Calu3 (cell line): ENCODE measurements at regions not wholly inside any gene's neighbourhood (a gene's known extent, or its start where the extent isn't known, plus 50 kb on each side); places are given as distances from the start of the nearest gene placed in this dataset.

Experiments used
- BruUV-seq: library from RNA; stranded (reverse); fragments of 400-500 nt; replicated peaks from 2 replicates; lab custom pipeline; 2021; lab: Mats Ljungman, UMichigan
- CTCF ChIA-PET: fragments of 300-600 bp; sonication (Branson Sonifier 250); formaldehyde crosslinking; loops from one replicate; lab custom pipeline; 2022; ENCODE audit warnings: antibody characterized with exemption; lab: Charles Lee
- DNase-seq: peaks from one replicate; pipeline ENCODE4 v3.0.0; 2022
- H3K27ac Mint-ChIP-seq: one replicate; pipeline ENCODE4 v1.8.0; 2022; ENCODE audit warnings: mixed read lengths; ENCODE audit not compliant: unreplicated experiment
- H3K27me3 Mint-ChIP-seq: one replicate; pipeline ENCODE4 v1.8.0; 2022; ENCODE audit warnings: mixed read lengths; ENCODE audit not compliant: unreplicated experiment
- H3K36me3 Mint-ChIP-seq: one replicate; pipeline ENCODE4 v1.8.0; 2022; ENCODE audit warnings: mild to moderate bottlenecking, moderate library complexity, mixed read lengths; ENCODE audit not compliant: insufficient read depth, unreplicated experiment
- H3K4me1 Mint-ChIP-seq: one replicate; pipeline ENCODE4 v1.8.0; 2022; ENCODE audit warnings: mild to moderate bottlenecking, low read depth, mixed read lengths; ENCODE audit not compliant: unreplicated experiment
- H3K4me3 Mint-ChIP-seq: one replicate; pipeline ENCODE4 v1.8.0; 2022; ENCODE audit warnings: mild to moderate bottlenecking, low read depth, moderate library complexity, mixed read lengths; ENCODE audit not compliant: unreplicated experiment
- H3K9me3 Mint-ChIP-seq: one replicate; pipeline ENCODE4 v1.8.0; 2022; ENCODE audit warnings: low read depth, mixed read lengths; ENCODE audit not compliant: unreplicated experiment
- intact Hi-C: fragments of 100-400 bp; cut with micrococcal nuclease; formaldehyde crosslinking; loops from one replicate; pipeline ENCODE4 v1.10.0; 2022; ENCODE audit not compliant: unreplicated experiment
- TF ChIP-seq, protein P1 (sequence below): fragments of 200-600 bp; IDR thresholded peaks from one replicate; pipeline ENCODE4 v1.8.0; 2022; ENCODE audit warnings: antibody characterized with exemption; ENCODE audit not compliant: unreplicated experiment

DNA sequence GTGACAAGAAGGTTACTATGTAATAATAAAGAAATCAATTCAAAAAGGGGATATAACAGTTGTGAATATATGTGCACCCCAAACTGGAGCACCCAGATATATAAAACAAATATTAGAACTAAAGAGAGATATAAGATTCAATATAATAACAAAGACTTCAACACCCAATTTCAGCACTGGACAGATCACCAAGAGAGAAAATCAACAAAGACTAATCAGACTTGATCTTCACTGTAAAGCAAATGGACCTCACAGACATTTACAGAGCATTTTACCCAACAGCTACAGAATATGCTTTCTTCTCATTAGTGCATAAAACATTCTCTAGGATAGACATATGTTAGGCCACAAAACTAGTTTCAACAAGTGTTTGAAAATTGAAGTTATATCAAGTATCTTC lies 287.7 kb downstream of the DSC3 start:
- intact Hi-C loops: no loop called here
- TF ChIP-seq, protein P1, sequence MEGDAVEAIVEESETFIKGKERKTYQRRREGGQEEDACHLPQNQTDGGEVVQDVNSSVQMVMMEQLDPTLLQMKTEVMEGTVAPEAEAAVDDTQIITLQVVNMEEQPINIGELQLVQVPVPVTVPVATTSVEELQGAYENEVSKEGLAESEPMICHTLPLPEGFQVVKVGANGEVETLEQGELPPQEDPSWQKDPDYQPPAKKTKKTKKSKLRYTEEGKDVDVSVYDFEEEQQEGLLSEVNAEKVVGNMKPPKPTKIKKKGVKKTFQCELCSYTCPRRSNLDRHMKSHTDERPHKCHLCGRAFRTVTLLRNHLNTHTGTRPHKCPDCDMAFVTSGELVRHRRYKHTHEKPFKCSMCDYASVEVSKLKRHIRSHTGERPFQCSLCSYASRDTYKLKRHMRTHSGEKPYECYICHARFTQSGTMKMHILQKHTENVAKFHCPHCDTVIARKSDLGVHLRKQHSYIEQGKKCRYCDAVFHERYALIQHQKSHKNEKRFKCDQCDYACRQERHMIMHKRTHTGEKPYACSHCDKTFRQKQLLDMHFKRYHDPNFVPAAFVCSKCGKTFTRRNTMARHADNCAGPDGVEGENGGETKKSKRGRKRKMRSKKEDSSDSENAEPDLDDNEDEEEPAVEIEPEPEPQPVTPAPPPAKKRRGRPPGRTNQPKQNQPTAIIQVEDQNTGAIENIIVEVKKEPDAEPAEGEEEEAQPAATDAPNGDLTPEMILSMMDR: no peak
- no TSS peak for BruUV-seq
- Mint-ChIP-seq H3K27ac (no peak overlapping the region), H3K27me3 (no peaks in the 10 kb centered on the region), H3K36me3 (no peaks in the 10 kb centered on the region), H3K9me3 (no peaks in the 10 kb centered on the region), H3K4me1 (no peaks in the 10 kb centered on the region), H3K4me3 (no peak overlapping the region)
- CTCF ChIA-PET: no interaction called here
- no peak for DNase-seq

DNA sequence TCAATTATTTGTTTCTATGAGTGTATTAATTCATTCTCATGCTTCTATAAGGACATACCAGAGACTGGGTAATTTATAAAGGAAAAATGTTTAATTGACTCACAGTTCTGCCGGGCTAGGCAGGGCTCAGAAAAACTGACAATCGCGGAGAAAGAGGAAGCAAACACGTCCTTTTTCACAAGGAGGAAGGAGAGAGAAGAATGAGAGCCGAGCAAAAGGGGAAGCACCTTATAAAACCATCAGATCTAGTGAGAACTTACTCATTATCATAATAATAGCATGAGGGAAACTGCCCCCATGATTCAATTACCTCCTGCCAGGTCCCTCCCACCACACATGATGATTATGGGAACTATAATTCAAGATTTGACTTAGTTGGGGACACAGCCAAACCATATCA lies 294.0 kb downstream of the DSC3 start:
- no peak for DNase-seq
- BruUV-seq: no TSS peak
- Mint-ChIP-seq H3K4me3 (no peak overlapping the region), H3K4me1 (no peaks in the 10 kb centered on the region), H3K36me3 (no peaks in the 10 kb centered on the region), H3K9me3 (no peaks in the 10 kb centered on the region), H3K27ac (no peak overlapping the region), H3K27me3 (no peaks in the 10 kb centered on the region)
- intact Hi-C loops: no loop called here
- TF ChIP-seq, protein P1: no peak
- CTCF ChIA-PET: no interaction called here

DNA sequence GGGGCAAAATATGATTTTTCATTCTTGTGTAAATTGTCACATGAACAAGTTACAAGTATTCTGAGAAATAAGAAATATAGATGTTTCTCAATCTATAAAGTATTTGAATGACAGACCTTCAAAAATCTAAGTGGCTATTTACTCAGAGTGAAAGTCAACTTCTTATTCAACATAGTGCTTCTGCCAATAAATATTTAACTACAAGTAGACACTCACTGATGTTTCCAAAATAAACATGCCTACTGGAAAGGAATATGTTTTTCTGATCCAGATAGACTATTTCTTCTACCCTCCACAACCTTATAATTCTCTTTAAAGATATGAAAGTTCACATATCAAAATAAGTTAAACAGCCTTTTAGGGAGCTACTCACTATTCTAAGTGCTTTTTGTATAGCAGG lies 296.3 kb downstream of the DSC3 start:
- H3K27ac Mint-ChIP-seq: no peak overlapping the region
- H3K4me1 Mint-ChIP-seq: no peaks in the 10 kb centered on the region
- TF ChIP-seq, protein P1: no peak
- CTCF ChIA-PET: no interaction called here
- intact Hi-C loops: no loop called here
- peaks cover 2% of the 10 kb centered on the region for H3K9me3 Mint-ChIP-seq
- DNase-seq: no peak
- no TSS peak for BruUV-seq
- H3K4me3 Mint-ChIP-seq: no peak overlapping the region
- no peaks in the 10 kb centered on the region for H3K36me3 Mint-ChIP-seq
- no peaks in the 10 kb centered on the region for H3K27me3 Mint-ChIP-seq

DNA sequence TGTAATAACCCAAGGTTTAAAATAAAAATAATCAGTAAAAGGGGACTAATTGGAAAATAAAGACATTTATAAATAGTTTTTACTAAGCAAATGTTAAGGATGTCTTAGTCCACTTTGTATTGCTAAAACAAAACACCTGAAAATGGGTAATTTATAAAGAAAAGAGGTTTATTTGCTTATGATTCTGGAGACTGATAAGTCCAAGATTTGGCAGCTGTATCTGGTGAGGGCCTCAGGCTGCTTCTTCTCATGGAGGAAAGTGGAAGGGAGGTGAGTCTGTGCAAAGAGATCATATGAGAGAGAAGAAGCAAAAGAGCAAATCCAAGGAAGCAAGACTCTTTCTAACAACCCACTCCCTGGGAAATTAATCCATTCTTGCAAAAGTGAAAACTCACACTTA lies 299.5 kb downstream of the DSC3 start:
- H3K36me3 Mint-ChIP-seq: no peaks in the 10 kb centered on the region
- H3K4me3 Mint-ChIP-seq: no peak overlapping the region
- TF ChIP-seq, protein P1: no peak
- H3K27me3 Mint-ChIP-seq: no peaks in the 10 kb centered on the region
- CTCF ChIA-PET: no interaction called here
- intact Hi-C loops: no loop called here
- BruUV-seq: no TSS peak
- no peaks in the 10 kb centered on the region for H3K4me1 Mint-ChIP-seq
- H3K9me3 Mint-ChIP-seq: peaks cover 2% of the 10 kb centered on the region
- H3K27ac Mint-ChIP-seq: no peak overlapping the region
- DNase-seq: no peak

DNA sequence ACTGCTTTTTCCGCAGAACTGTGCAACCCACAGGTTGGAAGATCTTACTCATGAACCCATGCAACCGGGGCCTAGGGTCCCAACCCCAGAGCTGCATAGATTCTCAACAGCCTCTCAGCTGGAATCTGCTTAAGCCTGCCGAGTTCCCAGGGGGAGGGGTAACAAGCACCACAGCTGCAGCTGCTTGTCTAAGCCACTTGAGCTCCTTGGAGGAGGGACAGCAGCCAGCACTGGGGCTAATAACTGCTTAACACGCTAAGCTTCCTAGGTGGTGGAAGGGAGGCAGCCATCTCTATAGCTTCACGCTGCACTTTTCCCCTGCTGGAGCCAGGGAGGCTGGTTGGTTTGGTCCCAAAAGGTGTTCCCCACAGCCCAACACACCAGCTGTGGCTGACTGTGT lies 311.6 kb downstream of the DSC3 start:
- Mint-ChIP-seq H3K27me3 (no peaks in the 10 kb centered on the region), H3K36me3 (no peaks in the 10 kb centered on the region), H3K9me3 (peaks cover 12% of the 10 kb centered on the region), H3K4me3 (no peak overlapping the region), H3K27ac (no peak overlapping the region), H3K4me1 (no peaks in the 10 kb centered on the region)
- no peak for DNase-seq
- CTCF ChIA-PET: no interaction called here
- intact Hi-C loops: no loop called here
- TF ChIP-seq, protein P1: no peak
- BruUV-seq: no TSS peak
